Left lung (tissue), 4 donors: ENCODE measurements at regions not wholly inside any gene's neighbourhood (a gene's known extent, or its start where the extent isn't known, plus 50 kb on each side); places are given as distances from the start of the nearest gene placed in this dataset.

Source experiments
- ATAC-seq: fragments of 200-7000 bp; cut with Tn5 transposase; one replicate; pipeline ENCODE4 v1.9.1; 2020; ENCODE audit warnings: moderate library complexity
- DNase-seq, 4 donors: peaks; one replicate each; pipeline ENCODE4 v3.0.0-alpha.2; 2013 to 2020
- H3K27ac ChIP-seq, 2 donors: fragments of 200-600 bp; sonication (generic) in 1 of 2; one replicate each; pipeline versions ENCODE4 v1.5.0 to v1.8.0; 2020 to 2021
- H3K27me3 ChIP-seq, 2 donors: fragments of 200-600 bp; sonication (generic) in 1 of 2; one replicate each; pipeline versions ENCODE4 v1.5.0 to v1.8.0; 2020 to 2021
- H3K36me3 ChIP-seq, 2 donors: fragments of 200-600 bp; sonication (generic) in 1 of 2; one replicate each; pipeline versions ENCODE4 v1.5.0 to v1.8.0; 2020 to 2021
- H3K4me1 ChIP-seq, 2 donors: fragments of 200-600 bp; one replicate each; pipeline ENCODE4 v1.8.0; 2021
- H3K4me3 ChIP-seq, 2 donors: fragments of 200-600 bp; sonication (generic) in 1 of 2; one replicate each; pipeline versions ENCODE4 v1.5.0 to v1.8.0; 2020 to 2021; ENCODE audit warnings: mild to moderate bottlenecking in 1 of 2
- H3K9me3 ChIP-seq, 2 donors: fragments of 200-600 bp; sonication (generic) in 1 of 2; one replicate each; pipeline versions ENCODE4 v1.5.0 to v1.8.0; 2020 to 2021
- intact Hi-C, 2 donors: fragments of 100-400 bp; cut with DNase I; formaldehyde crosslinking; loops; one replicate each; pipeline versions ENCODE4 v1.11.2 to v1.14.2; 2022
- TF ChIP-seq, protein P1 (sequence below), 2 donors: fragments of 200-600 bp; sonication (generic) in 1 of 2; IDR thresholded peaks; one replicate each; pipeline versions ENCODE4 v1.5.0 to v1.8.0; 2021; ENCODE audit warnings: antibody characterized with exemption in 2 of 2
- donor health status: DM: no; HTN: yes; CAD: no.
- donor health status: DM: no; HTN: no; CAD: no.

DNA sequence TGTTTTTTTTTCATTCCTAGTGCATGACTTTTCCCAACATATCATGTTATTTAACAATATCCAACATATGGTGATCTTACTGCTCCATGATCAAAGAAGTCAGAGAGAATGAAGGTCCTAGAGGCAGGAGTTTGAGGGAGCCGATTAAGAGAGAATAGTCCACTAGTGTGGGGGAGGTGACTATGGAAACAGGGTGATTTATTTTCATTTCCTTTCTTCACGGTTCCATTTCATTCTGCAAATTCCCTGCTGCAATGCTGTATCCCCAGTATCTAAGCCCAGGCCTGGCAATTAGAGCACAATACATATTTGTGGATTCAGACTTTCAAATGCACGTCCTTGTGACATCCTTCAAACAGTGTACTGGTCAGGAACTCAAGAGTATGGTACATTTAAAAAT is 91.4 kb downstream of the CD83 start:
- DNase-seq (no peak), ATAC-seq (no peak)
- intact Hi-C loops, result no loop called here
- Histone ChIP-seq H3K36me3 (no peaks in the 10 kb centered on the region), H3K4me3 (no peak overlapping the region), H3K9me3 (no peaks in the 10 kb centered on the region), H3K27ac (no peak overlapping the region), H3K27me3 (no peaks in the 10 kb centered on the region), H3K4me1 (peaks cover 3 to 22% of the 10 kb centered on the region in 2 donors)
- TF ChIP-seq, protein P1, sequence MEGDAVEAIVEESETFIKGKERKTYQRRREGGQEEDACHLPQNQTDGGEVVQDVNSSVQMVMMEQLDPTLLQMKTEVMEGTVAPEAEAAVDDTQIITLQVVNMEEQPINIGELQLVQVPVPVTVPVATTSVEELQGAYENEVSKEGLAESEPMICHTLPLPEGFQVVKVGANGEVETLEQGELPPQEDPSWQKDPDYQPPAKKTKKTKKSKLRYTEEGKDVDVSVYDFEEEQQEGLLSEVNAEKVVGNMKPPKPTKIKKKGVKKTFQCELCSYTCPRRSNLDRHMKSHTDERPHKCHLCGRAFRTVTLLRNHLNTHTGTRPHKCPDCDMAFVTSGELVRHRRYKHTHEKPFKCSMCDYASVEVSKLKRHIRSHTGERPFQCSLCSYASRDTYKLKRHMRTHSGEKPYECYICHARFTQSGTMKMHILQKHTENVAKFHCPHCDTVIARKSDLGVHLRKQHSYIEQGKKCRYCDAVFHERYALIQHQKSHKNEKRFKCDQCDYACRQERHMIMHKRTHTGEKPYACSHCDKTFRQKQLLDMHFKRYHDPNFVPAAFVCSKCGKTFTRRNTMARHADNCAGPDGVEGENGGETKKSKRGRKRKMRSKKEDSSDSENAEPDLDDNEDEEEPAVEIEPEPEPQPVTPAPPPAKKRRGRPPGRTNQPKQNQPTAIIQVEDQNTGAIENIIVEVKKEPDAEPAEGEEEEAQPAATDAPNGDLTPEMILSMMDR (IDR thresholded peaks at IDR 0.05), result no peak

DNA sequence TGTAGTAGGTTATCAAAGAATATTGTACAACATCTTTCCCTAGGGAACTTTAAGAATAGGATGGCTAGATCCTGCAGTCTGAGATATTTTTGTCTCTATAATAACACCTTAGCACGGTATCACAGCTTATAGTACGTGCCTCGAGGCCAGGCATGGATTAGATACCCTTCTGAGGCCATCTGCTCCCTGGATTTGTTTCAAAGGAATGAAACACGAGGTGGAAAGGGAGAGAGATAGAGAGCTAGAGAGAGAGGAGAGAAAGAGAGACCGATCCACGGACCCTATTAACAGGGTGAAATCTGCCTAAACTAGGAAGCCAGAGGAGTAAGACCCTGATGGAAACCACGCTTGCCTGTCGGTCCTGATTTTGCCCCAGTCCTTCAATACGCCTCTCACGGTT is 92.5 kb downstream of the CD83 start:
- intact Hi-C loops, result no loop called here
- Histone ChIP-seq H3K27me3 (no peaks in the 10 kb centered on the region), H3K4me3 (peak overlapping the region in 1 of 2 donors; percentile 65), H3K36me3 (no peaks in the 10 kb centered on the region), H3K4me1 (peaks cover 3 to 22% of the 10 kb centered on the region in 2 donors), H3K9me3 (no peaks in the 10 kb centered on the region), H3K27ac (no peak overlapping the region)
- DNase-seq (no peak), ATAC-seq (no peak)
- TF ChIP-seq, protein P1 (IDR thresholded peaks at IDR 0.05), result no peak

GRCh38 chr6:14210663-14211561 is 93.3 kb downstream of the CD83 start:
- TF ChIP-seq, protein P1 (IDR thresholded peaks at IDR 0.05), result peak; percentile 67 to 74
- peak overlapping the region; percentile 72 to 76 for H3K27ac ChIP-seq
- ATAC-seq (peak; percentile 98), DNase-seq (peak; percentile 90 to 99 (median 94))
- intact Hi-C loops, result no loop called here
- no peaks in the 10 kb centered on the region for H3K27me3 ChIP-seq
- H3K4me1 ChIP-seq, result peaks cover 3 to 22% of the 10 kb centered on the region in 2 donors
- no peaks in the 10 kb centered on the region for H3K36me3 ChIP-seq
- peak overlapping the region; percentile 65 to 77 for H3K4me3 ChIP-seq
- no peaks in the 10 kb centered on the region for H3K9me3 ChIP-seq

- Histone ChIP-seq H3K27ac (peak overlapping the region; percentile 67 to 76), H3K36me3 (no peaks in the 10 kb centered on the region), H3K9me3 (no peaks in the 10 kb centered on the region), H3K4me3 (peak overlapping the region; percentile 38 to 65), H3K27me3 (no peaks in the 10 kb centered on the region), H3K4me1 (peaks cover 3 to 22% of the 10 kb centered on the region in 2 donors)
- DNase-seq (peak in 3 of 4 donors; percentile 43 to 83 (median 62)), ATAC-seq (peak; percentile 34)
- intact Hi-C loops, result no loop called here
- TF ChIP-seq, protein P1 (IDR thresholded peaks at IDR 0.05), result no peak
These were observed 94.0 kb downstream of the CD83 start for GRCh38 chr6:14211562-14211942.

DNA sequence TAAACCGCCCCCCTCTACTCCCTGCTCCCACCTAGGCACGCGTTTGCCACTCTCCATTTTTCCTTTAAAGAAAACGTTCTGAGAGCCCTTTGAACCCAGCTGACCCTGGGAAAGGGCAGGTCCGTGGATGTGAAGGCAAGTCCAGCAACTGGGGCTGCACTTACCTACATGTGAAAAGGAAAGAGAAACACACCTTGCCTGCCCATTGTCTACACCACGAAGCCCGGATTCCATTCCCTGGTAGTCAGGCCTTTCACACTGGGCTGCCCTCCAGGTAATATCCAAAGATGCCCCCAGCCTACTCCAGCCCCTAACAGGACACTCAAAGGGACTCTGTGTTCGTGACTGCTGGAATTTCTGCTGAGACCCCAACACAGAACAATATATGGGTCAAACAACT is 94.4 kb downstream of the CD83 start:
- peak; percentile 6 for ATAC-seq
- Histone ChIP-seq H3K27me3 (no peaks in the 10 kb centered on the region), H3K9me3 (no peaks in the 10 kb centered on the region), H3K4me3 (peak overlapping the region in 1 of 2 donors; percentile 65), H3K36me3 (no peaks in the 10 kb centered on the region), H3K4me1 (peaks cover 3 to 22% of the 10 kb centered on the region in 2 donors), H3K27ac (no peak overlapping the region)
- intact Hi-C loops, result no loop called here
- no peak for DNase-seq
- TF ChIP-seq, protein P1 (IDR thresholded peaks at IDR 0.05), result no peak
